Bronchial epithelial cell (primary cell): ENCODE measurements at regions not wholly inside any gene's neighbourhood (a gene's known extent, or its start where the extent isn't known, plus 50 kb on each side); places are given as distances from the start of the nearest gene placed in this dataset.

Experiments
- DNase-seq: peaks from one replicate; pipeline ENCODE4 v3.0.0-alpha.2; 2010; ENCODE audit warnings: low read depth
- FAIRE-seq: peaks from 2 replicates; lab custom pipeline; 2011; peaks lifted over from hg19 to GRCh38; lab: Jason Lieb, UNC
- H3K27me3 ChIP-seq: 2 replicates; pipeline ENCODE4 v1.5.1; 2011; ENCODE audit warnings: low read length; ENCODE audit not compliant: control insufficient read depth, insufficient read depth
- H3K36me3 ChIP-seq: 2 replicates; pipeline ENCODE4 v1.5.1; 2011; ENCODE audit warnings: low read length; ENCODE audit not compliant: control insufficient read depth, insufficient read depth
- H3K4me3 ChIP-seq: 2 replicates; pipeline ENCODE4 v1.5.1; 2011; ENCODE audit warnings: mild to moderate bottlenecking, low read depth, low read length, control low read depth
- TF ChIP-seq, protein P1 (sequence below): IDR thresholded peaks from 2 replicates; pipeline ENCODE4 v1.5.1; 2011; ENCODE audit warnings: mild to moderate bottlenecking, moderate library complexity, low read length, control low read depth, inconsistent platforms; ENCODE audit not compliant: insufficient read depth, severe bottlenecking

DNA sequence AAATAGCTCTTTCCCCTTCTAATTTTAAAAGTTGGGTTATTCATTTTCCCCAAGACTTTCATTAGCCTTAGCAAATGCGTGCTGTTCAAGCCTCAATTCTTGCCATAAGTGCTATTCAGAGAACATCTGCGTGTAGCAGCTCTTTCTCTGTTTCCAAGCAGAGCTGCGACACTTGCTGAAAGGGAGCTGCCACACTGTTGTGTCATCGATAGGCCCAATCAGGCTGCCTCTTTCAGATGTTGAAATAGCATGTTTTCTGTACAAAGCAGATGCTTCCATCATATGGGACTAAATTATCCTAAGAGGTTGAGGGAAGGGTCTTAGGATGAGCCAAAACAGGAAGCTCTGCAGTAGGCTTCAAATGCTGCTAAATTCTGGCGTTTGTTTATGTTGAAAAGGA lies 220.9 kb upstream of the CDC14C start:
- DNase-seq (no peak), FAIRE-seq (no peak)
- TF ChIP-seq, protein P1, sequence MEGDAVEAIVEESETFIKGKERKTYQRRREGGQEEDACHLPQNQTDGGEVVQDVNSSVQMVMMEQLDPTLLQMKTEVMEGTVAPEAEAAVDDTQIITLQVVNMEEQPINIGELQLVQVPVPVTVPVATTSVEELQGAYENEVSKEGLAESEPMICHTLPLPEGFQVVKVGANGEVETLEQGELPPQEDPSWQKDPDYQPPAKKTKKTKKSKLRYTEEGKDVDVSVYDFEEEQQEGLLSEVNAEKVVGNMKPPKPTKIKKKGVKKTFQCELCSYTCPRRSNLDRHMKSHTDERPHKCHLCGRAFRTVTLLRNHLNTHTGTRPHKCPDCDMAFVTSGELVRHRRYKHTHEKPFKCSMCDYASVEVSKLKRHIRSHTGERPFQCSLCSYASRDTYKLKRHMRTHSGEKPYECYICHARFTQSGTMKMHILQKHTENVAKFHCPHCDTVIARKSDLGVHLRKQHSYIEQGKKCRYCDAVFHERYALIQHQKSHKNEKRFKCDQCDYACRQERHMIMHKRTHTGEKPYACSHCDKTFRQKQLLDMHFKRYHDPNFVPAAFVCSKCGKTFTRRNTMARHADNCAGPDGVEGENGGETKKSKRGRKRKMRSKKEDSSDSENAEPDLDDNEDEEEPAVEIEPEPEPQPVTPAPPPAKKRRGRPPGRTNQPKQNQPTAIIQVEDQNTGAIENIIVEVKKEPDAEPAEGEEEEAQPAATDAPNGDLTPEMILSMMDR, result no peak
- H3K27me3 ChIP-seq, result no peaks in the 10 kb centered on the region
- no peaks in the 10 kb centered on the region for H3K36me3 ChIP-seq
- no peak overlapping the region for H3K4me3 ChIP-seq

DNA sequence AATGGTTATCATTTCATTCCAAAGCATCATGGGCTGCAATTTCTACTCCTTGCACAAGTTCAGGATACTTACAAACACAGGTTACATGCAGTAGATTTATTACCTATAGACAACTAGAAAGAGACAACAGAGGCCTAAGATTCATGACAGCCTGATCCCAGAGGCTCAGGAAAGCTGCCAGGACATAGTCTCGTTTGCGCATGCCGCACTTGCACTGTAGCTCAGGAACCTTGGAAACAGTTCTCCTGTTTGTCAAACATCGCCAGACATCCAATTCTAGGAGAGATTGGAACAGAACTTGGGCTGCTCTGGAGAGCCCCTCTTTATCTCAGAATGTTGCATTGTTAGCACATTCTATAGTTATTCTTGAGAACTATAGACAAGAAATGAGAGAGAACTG lies 216.2 kb upstream of the CDC14C start:
- FAIRE-seq (no peak), DNase-seq (no peak)
- no peaks in the 10 kb centered on the region for H3K36me3 ChIP-seq
- H3K4me3 ChIP-seq, result no peak overlapping the region
- no peaks in the 10 kb centered on the region for H3K27me3 ChIP-seq
- TF ChIP-seq, protein P1, result no peak

DNA sequence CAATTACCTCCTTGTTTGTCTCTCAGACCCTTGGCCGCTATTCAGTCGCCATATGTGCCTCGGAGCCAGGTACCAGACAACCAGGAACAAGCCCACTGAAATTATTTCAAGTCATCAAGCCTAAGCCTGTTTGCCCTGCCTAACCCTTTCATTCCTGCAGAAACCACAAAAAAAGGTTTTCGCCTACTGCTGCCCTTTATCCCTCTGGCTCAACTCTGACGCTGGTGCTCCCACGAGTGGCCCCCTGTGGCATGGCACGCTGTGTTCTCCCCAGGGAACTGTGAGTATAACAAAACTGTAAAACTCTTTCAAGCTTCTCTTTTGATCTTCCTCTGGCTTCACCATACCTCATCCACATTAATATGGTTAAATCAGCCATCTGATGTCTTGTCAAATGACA lies 215.7 kb upstream of the CDC14C start:
- H3K36me3 ChIP-seq, result no peaks in the 10 kb centered on the region
- DNase-seq, result peak; percentile 28
- no peak overlapping the region for H3K4me3 ChIP-seq
- FAIRE-seq, result no peak
- TF ChIP-seq, protein P1, result no peak
- no peaks in the 10 kb centered on the region for H3K27me3 ChIP-seq

DNA sequence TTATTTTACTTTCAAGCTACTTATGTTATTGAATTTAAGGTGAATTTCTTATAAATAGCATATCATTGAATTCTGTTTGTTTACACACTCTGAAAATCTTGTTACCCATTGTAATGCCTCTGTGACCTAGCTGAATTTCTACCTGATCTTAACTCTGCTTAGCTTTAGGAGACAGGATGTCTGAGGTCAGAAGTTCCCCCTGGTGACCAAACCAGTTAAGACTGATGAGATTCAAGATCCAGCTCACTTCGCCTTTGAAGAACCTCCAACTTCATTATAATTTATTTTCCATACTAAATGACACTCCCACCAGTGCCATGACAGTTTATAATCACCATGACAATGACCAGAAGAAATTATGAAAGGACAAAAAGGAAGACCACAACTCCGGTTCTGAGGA lies 213.4 kb upstream of the CDC14C start:
- DNase-seq, result peak; percentile 1
- TF ChIP-seq, protein P1, result no peak
- Histone ChIP-seq H3K27me3 (no peaks in the 10 kb centered on the region), H3K4me3 (no peak overlapping the region), H3K36me3 (no peaks in the 10 kb centered on the region)
- FAIRE-seq, result no peak

DNA sequence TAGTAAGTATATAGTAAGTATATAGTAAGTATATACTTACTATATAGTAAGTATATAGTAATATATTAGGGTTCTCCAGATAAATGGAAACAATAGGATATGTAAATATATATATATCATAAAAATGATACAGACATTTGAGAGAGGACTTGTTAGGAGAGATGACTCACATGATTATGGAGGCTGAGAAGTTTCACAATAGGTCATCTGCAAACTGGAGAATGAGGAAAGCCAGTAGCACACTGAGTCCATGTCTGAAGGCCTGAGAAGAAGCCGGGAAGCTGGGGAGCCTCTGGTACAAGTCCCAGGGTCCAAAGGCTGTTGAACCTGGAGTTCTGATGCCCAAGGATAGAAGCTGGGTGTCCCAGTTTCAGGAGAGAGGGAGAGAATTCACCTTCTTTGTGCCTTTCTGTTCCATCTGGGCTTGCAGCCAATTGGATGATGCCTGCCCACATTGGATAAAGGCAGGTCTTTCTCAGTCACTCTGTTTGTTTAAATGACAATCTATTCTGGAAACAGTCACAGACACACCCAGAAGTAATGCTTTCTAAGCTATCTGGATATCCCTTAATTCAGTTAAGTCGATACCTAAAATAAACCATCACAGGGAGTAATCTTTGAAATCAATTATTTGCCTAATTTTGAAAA lies 205.5 kb upstream of the CDC14C start:
- TF ChIP-seq, protein P1, result no peak
- DNase-seq (peak; percentile 69), FAIRE-seq (no peak)
- no peak overlapping the region for H3K4me3 ChIP-seq
- H3K27me3 ChIP-seq, result no peaks in the 10 kb centered on the region
- H3K36me3 ChIP-seq, result no peaks in the 10 kb centered on the region

DNA sequence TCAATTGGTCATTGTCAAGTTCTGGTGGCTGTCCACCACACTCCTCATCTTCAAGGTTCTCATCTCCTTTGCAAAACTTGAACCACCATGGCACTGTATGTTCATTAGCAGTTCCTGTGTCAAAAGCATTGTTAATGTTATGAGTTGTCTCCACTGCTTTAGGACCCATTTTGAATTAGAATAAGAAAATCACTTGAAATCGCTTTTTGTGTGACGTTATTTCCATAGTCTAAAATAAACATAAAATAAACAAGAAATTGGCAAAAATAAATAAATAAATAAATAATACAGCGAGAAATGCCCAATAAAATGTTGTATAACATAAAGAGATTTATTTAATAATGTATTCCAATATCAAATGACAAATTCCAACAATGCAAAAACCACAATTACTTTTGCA lies 195.5 kb upstream of the CDC14C start:
- FAIRE-seq, result no peak
- DNase-seq, result no peak
- H3K27me3 ChIP-seq, result no peaks in the 10 kb centered on the region
- no peaks in the 10 kb centered on the region for H3K36me3 ChIP-seq
- TF ChIP-seq, protein P1, result no peak
- H3K4me3 ChIP-seq, result no peak overlapping the region
